ENCODE measurements at regions not wholly inside any gene's neighbourhood (a gene's known extent, or its start where the extent isn't known, plus 50 kb on each side); places are given as distances from the start of the nearest gene placed in this dataset.
"Not testable (repeated sequence)": the region's sequence is repeated elsewhere in the genome, so short reads cannot be mapped to it uniquely, and the experiment has no call there.

GRCh38 chr22:11578551-11578950, 3949.4 kb upstream of the OR11H1 start:
- H3K36me3 ChIP-seq (ENCODE audit: control insufficient read depth, low read length); H3K9me2 ChIP-seq (replicated peaks; ENCODE audit: control insufficient read depth, low read length); H3K79me2 ChIP-seq (ENCODE audit: control insufficient read depth, low read length); H3F3A ChIP-seq (ENCODE audit: control insufficient read depth, insufficient read depth); H3K27ac ChIP-seq (ENCODE audit: low read depth, low read length); H3K4me3 ChIP-seq (ENCODE audit: low read length); H4K20me1 ChIP-seq (ENCODE audit: control insufficient read depth, insufficient read depth, low read depth, low read length); H3K4me2 ChIP-seq (ENCODE audit: low read length); H3K27me3 ChIP-seq (ENCODE audit: control insufficient read depth, low read length); H3K4me1 ChIP-seq (ENCODE audit: control insufficient read depth, low read length): not testable (repeated sequence)
- H3K9me3 ChIP-seq (ENCODE audit: control insufficient read depth, insufficient read depth, low read length) = peaks cover 35% of the 10 kb centered on the region

GRCh38 chr22:11582048-11582447, 3945.9 kb upstream of the OR11H1 start:
- not testable (repeated sequence) for H3K4me1 ChIP-seq (ENCODE audit: control insufficient read depth, low read length); H3K27ac ChIP-seq (ENCODE audit: low read depth, low read length); H3K79me2 ChIP-seq (ENCODE audit: control insufficient read depth, low read length); H3K27me3 ChIP-seq (ENCODE audit: control insufficient read depth, low read length); H3K4me2 ChIP-seq (ENCODE audit: low read length); H3K36me3 ChIP-seq (ENCODE audit: control insufficient read depth, low read length); H3F3A ChIP-seq (ENCODE audit: control insufficient read depth, insufficient read depth); H4K20me1 ChIP-seq (ENCODE audit: control insufficient read depth, insufficient read depth, low read depth, low read length); H3K9me2 ChIP-seq (replicated peaks; ENCODE audit: control insufficient read depth, low read length); H3K4me3 ChIP-seq (ENCODE audit: low read length)
- H3K9me3 ChIP-seq (ENCODE audit: control insufficient read depth, insufficient read depth, low read length) = peaks cover 22% of the 10 kb centered on the region; the same call in 1 of the 2 replicates

DNA sequence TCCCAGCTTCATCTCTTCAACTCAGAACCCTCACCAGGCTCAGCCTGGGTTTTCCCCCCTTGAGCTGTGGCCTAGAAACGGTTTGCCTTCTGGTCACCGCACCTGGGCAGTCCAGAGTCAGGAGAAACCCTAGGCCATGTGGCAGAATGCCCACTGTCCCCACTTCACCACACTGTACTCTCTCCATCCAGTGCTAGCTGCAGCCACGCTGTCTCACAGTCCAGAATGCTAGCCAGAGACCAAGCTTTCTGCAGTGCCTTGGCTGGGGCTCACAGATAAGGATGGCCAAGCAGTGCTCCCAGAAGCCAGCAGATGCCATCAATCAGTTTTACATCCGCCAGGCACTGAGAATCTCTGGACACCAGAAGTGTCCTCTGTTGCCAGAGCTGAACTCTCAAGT, 3943.8 kb upstream of the OR11H1 start:
- H3K27me3 ChIP-seq (ENCODE audit: control insufficient read depth, low read length) = not testable (repeated sequence)

GRCh38 chr22:11594552-11594951, 3933.4 kb upstream of the OR11H1 start:
- not testable (repeated sequence) for H3K36me3 ChIP-seq (ENCODE audit: control insufficient read depth, low read length); H3K4me2 ChIP-seq (ENCODE audit: low read length); H3K27me3 ChIP-seq (ENCODE audit: control insufficient read depth, low read length); H3K4me1 ChIP-seq (ENCODE audit: control insufficient read depth, low read length); H3K4me3 ChIP-seq (ENCODE audit: low read length); H3K9me2 ChIP-seq (replicated peaks; ENCODE audit: control insufficient read depth, low read length); H3F3A ChIP-seq (ENCODE audit: control insufficient read depth, insufficient read depth); H3K27ac ChIP-seq (ENCODE audit: low read depth, low read length); H3K79me2 ChIP-seq (ENCODE audit: control insufficient read depth, low read length); H4K20me1 ChIP-seq (ENCODE audit: control insufficient read depth, insufficient read depth, low read depth, low read length)
- H3K9me3 ChIP-seq (ENCODE audit: control insufficient read depth, insufficient read depth, low read length) = peaks cover 19% of the 10 kb centered on the region

More for the DNA sequence above, 3943.8 kb upstream of the OR11H1 start:
- not testable (repeated sequence) for H3K27ac ChIP-seq (ENCODE audit: low read depth, low read length); H3K36me3 ChIP-seq (ENCODE audit: control insufficient read depth, low read length); H3K4me3 ChIP-seq (ENCODE audit: low read length); H3K9me2 ChIP-seq (replicated peaks; ENCODE audit: control insufficient read depth, low read length); H4K20me1 ChIP-seq (ENCODE audit: control insufficient read depth, insufficient read depth, low read depth, low read length); H3K4me1 ChIP-seq (ENCODE audit: control insufficient read depth, low read length); H3K79me2 ChIP-seq (ENCODE audit: control insufficient read depth, low read length); H3F3A ChIP-seq (ENCODE audit: control insufficient read depth, insufficient read depth); H3K4me2 ChIP-seq (ENCODE audit: low read length)
- H3K9me3 ChIP-seq (ENCODE audit: control insufficient read depth, insufficient read depth, low read length) = peaks cover 13% of the 10 kb centered on the region; the same call in 1 of the 2 replicates

DNA sequence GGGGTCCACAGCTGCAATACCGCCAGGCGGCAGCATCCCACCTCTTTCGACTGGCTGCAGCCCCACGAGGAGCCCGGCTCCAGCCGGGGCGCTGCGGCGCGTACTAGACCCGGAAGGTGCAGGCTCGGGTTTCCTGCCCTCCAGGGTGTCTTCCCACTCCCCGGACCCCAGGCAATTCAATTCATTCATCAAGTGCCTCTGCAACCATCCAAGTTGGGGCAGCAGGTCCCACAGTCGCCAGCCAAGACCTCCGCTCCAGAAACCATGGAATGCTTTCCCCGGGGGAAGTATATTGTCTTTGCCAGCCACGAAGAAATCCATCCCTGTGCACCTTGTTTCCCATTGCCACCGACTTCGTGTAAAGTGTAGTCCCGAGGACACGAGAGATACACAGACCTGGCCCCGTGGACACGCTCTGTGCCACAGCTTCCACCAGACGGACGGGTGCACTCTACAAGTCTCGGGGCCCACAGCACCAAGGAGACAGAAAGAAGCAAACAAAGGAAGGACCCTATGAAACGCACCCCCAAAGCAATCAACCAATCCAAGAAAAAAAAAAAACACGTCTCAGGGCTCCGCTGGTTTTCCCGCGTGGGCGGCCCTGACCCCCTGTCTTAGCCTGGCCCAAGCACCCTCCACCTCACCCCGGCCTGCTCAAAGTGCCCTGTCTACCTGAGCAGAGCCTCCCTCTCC, 3930.2 kb upstream of the OR11H1 start:
- not testable (repeated sequence) for H3F3A ChIP-seq (ENCODE audit: control insufficient read depth, insufficient read depth); H3K27me3 ChIP-seq (ENCODE audit: control insufficient read depth, low read length); H3K79me2 ChIP-seq (ENCODE audit: control insufficient read depth, low read length); H3K27ac ChIP-seq (ENCODE audit: low read depth, low read length); H3K4me2 ChIP-seq (ENCODE audit: low read length); H4K20me1 ChIP-seq (ENCODE audit: control insufficient read depth, insufficient read depth, low read depth, low read length); H3K4me3 ChIP-seq (ENCODE audit: low read length); H3K4me1 ChIP-seq (ENCODE audit: control insufficient read depth, low read length); H3K9me2 ChIP-seq (replicated peaks; ENCODE audit: control insufficient read depth, low read length); H3K36me3 ChIP-seq (ENCODE audit: control insufficient read depth, low read length)
- H3K9me3 ChIP-seq (ENCODE audit: control insufficient read depth, insufficient read depth, low read length) = peaks cover 35% of the 10 kb centered on the region

Data from DOHH2 (cell line).